Endothelial cell of umbilical vein (primary cell): ENCODE measurements at regions not wholly inside any gene's neighbourhood (a gene's known extent, or its start where the extent isn't known, plus 50 kb on each side); places are given as distances from the start of the nearest gene placed in this dataset.

Experiments used
- BruUV-seq: library from RNA; stranded (reverse); fragments of 400-500 nt; replicated peaks from 2 replicates; lab custom pipeline; 2021; lab: Mats Ljungman, UMichigan
- CTCF ChIA-PET: fragments of 300-600, 350-600 bp; sonication (Branson Sonifier 250); formaldehyde crosslinking; loops from one replicate; lab custom pipeline; 2021; ENCODE audit warnings: antibody characterized with exemption, inconsistent platforms; lab: Charles Lee
- POLR2A ChIA-PET: fragments of 300-600, 350-600 bp; sonication (Branson Sonifier 250); formaldehyde crosslinking; loops from one replicate; lab custom pipeline; 2021; ENCODE audit warnings: antibody characterized with exemption, inconsistent platforms; lab: Charles Lee
- DNase-seq: peaks from one replicate; pipeline ENCODE4 v3.0.0-alpha.2; 2011; ENCODE audit warnings: low read depth, low spot score
- FAIRE-seq: peaks from 2 replicates; lab custom pipeline; 2011; peaks lifted over from hg19 to GRCh38; lab: Jason Lieb, UNC
- H2AFZ ChIP-seq: 2 replicates; pipeline ENCODE4 v1.6.0; 2012; ENCODE audit warnings: low read depth, low read length, control low read depth, inconsistent platforms
- H3K27ac ChIP-seq: 2 replicates; pipeline ENCODE4 v1.5.1; 2011; ENCODE audit warnings: low read depth, mild to moderate bottlenecking, control low read depth, low read length, moderate library complexity; ENCODE audit not compliant: insufficient read depth
- H3K27me3 ChIP-seq, 2 experiments: 2 replicates each; pipeline versions ENCODE4 v1.6.0 to v1.6.1; 2011; ENCODE audit warnings: low read length in 2 of 2, mixed read lengths in 1 of 2; ENCODE audit not compliant: control insufficient read depth in 2 of 2, insufficient read depth in 2 of 2
- H3K36me3 ChIP-seq, 2 experiments: 2 replicates in 1 of 2; 3 replicates in 1 of 2; pipeline ENCODE4 v1.5.1; 2011; ENCODE audit warnings: low read length in 2 of 2, mild to moderate bottlenecking in 1 of 2, moderate library complexity in 1 of 2; ENCODE audit not compliant: control insufficient read depth in 2 of 2, insufficient read depth in 2 of 2; ENCODE audit errors: extremely low read depth in 1 of 2
- H3K4me1 ChIP-seq: 3 replicates; pipeline ENCODE4 v1.5.1; 2011; ENCODE audit warnings: mild to moderate bottlenecking, low read length; ENCODE audit not compliant: control insufficient read depth, insufficient read depth; ENCODE audit errors: extremely low read depth
- H3K4me2 ChIP-seq: 2 replicates; pipeline ENCODE4 v1.6.1; 2011; ENCODE audit warnings: low read length, control low read depth, mixed read lengths; ENCODE audit not compliant: insufficient read depth
- H3K4me3 ChIP-seq, 3 experiments: fragments of 200-600 bp in 1 of 3; sonication (generic), shearing (Covaris generic) in 1 of 3; replicated peaks in 1 of 3; 2 replicates each; pipeline ENCODE4 v1.5.1; 2011 to 2016; ENCODE audit warnings: control low read depth in 3 of 3, low read length in 3 of 3, mild to moderate bottlenecking in 2 of 3, inconsistent platforms in 1 of 3, low read depth in 1 of 3, moderate library complexity in 1 of 3; ENCODE audit not compliant: insufficient read depth in 1 of 3
- H3K79me2 ChIP-seq: 2 replicates; pipeline ENCODE4 v1.6.0; 2012; ENCODE audit warnings: low read length, inconsistent platforms; ENCODE audit not compliant: control insufficient read depth, insufficient read depth
- H3K9ac ChIP-seq: replicated peaks from 2 replicates; pipeline ENCODE3; 2011; ENCODE audit warnings: low read length, control low read depth; ENCODE audit not compliant: insufficient read depth; ENCODE audit errors: extremely low read depth
- H3K9me1 ChIP-seq: replicated peaks from 3 replicates; pipeline ENCODE4 v1.6.0; 2011; ENCODE audit warnings: mild to moderate bottlenecking, low read length; ENCODE audit not compliant: control insufficient read depth, insufficient read depth; ENCODE audit errors: extremely low read depth
- H3K9me3 ChIP-seq: replicated peaks from 2 replicates; pipeline ENCODE4 v1.5.1; 2012; ENCODE audit warnings: low read length, inconsistent platforms; ENCODE audit not compliant: control insufficient read depth, insufficient read depth
- H4K20me1 ChIP-seq: replicated peaks from 2 replicates; pipeline ENCODE3; 2011; ENCODE audit warnings: mild to moderate bottlenecking, low read length; ENCODE audit not compliant: control insufficient read depth, insufficient read depth; ENCODE audit errors: extremely low read depth
- EZH2 ChIP-seq: IDR thresholded peaks from 2 replicates; pipeline ENCODE4 v1.6.1; 2012; ENCODE audit warnings: borderline replicate concordance, low read depth, mild to moderate bottlenecking, moderate library complexity, low read length, inconsistent platforms; ENCODE audit not compliant: severe bottlenecking
- FOS ChIP-seq: IDR thresholded peaks from 2 replicates; pipeline ENCODE4 v1.6.1; 2011; ENCODE audit warnings: mild to moderate bottlenecking, low read length, moderate library complexity, borderline replicate concordance; ENCODE audit not compliant: insufficient read depth
- GATA2 ChIP-seq: IDR thresholded peaks from 2 replicates; pipeline ENCODE4 v1.7.0; 2011; ENCODE audit warnings: low read depth, mild to moderate bottlenecking, moderate library complexity, mixed read lengths, low read length; ENCODE audit not compliant: insufficient read length, insufficient read depth
- JUN ChIP-seq: IDR thresholded peaks from 2 replicates; pipeline ENCODE4 v1.6.1; 2011; ENCODE audit warnings: borderline replicate concordance, low read depth; ENCODE audit not compliant: insufficient read length, insufficient read depth
- MYC ChIP-seq: IDR thresholded peaks from one replicate; pipeline ENCODE4 v1.6.1; 2011; ENCODE audit warnings: mild to moderate bottlenecking, low read depth, low read length
- POLR2A ChIP-seq: IDR thresholded peaks from 2 replicates; pipeline ENCODE4 v1.6.1; 2012; ENCODE audit warnings: low read depth, mild to moderate bottlenecking, control low read depth, low read length
- POLR2AphosphoS5 ChIP-seq: IDR thresholded peaks from 2 replicates; pipeline ENCODE4 v1.6.1; 2012; ENCODE audit warnings: low read depth, mild to moderate bottlenecking, control low read depth, low read length, moderate library complexity; ENCODE audit not compliant: insufficient read depth
- dilution Hi-C: fragments of 300-500 bp; cut with MboI; formaldehyde crosslinking; loops from one replicate; pipeline ENCODE4 v1.15.0; 2019; ENCODE audit warnings: low sequenced_read_pairs; ENCODE audit not compliant: extremely low pct_ligation_motif_present
- intact Hi-C: fragments of 100-400 bp; cut with micrococcal nuclease; formaldehyde crosslinking; loops from one replicate; pipeline ENCODE4 v1.10.0; 2022
- TF ChIP-seq, protein P1 (sequence below): IDR thresholded peaks from 2 replicates; pipeline ENCODE4 v1.6.1; 2011; ENCODE audit not compliant: insufficient read depth, insufficient read length
- TF ChIP-seq, protein P2 (sequence below), 2 donors: IDR thresholded peaks; 1 replicate in 1 of 2; 2 replicates in 1 of 2; pipeline ENCODE4 v1.5.1; 2011; ENCODE audit warnings: low read length in 2 of 2, mild to moderate bottlenecking in 2 of 2, moderate library complexity in 2 of 2, control low read depth in 1 of 2, inconsistent platforms in 1 of 2, low read depth in 1 of 2; ENCODE audit not compliant: insufficient read depth in 1 of 2; ENCODE audit errors: extremely low read depth in 1 of 2

DNA sequence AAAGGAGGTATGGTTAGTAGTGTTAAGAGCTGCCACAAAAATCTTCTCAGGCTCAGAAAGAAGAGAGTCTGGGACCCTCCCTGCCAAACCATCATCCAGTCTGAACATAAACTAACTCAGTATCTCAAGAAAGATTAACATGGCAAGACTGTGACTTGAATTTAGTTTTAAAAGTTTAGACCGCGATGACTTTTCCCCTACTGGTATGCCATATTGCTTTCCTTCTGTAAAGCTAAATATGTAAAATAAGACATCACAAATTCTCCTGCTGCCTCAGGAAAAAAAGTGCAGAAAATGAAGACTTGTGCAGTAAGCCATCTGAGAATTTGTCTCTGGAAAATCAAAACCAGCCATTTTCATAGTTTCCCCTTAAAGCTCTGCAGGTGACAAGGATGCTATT lies 85.2 kb upstream of the STARD4 start:
- H3K9me1 ChIP-seq = no peaks in the 10 kb centered on the region
- BruUV-seq = no TSS peak
- H3K4me1 ChIP-seq = no peaks in the 10 kb centered on the region
- H2AFZ ChIP-seq = no peak overlapping the region
- H3K79me2 ChIP-seq = no peaks in the 10 kb centered on the region
- H3K4me2 ChIP-seq = no peak overlapping the region
- ChIA-PET CTCF (interaction anchor here (1.0 to 1.1 kb wide), 2 partner anchors 13 to 70 kb away, joined by 3 to 4 read pairs; no protein-coding TSS in a partner anchor), POLR2A (no interaction called here)
- FAIRE-seq (no peak), DNase-seq (no peak)
- TF ChIP-seq, protein P1, sequence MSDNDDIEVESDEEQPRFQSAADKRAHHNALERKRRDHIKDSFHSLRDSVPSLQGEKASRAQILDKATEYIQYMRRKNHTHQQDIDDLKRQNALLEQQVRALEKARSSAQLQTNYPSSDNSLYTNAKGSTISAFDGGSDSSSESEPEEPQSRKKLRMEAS = no peak
- TF ChIP-seq, protein P2, sequence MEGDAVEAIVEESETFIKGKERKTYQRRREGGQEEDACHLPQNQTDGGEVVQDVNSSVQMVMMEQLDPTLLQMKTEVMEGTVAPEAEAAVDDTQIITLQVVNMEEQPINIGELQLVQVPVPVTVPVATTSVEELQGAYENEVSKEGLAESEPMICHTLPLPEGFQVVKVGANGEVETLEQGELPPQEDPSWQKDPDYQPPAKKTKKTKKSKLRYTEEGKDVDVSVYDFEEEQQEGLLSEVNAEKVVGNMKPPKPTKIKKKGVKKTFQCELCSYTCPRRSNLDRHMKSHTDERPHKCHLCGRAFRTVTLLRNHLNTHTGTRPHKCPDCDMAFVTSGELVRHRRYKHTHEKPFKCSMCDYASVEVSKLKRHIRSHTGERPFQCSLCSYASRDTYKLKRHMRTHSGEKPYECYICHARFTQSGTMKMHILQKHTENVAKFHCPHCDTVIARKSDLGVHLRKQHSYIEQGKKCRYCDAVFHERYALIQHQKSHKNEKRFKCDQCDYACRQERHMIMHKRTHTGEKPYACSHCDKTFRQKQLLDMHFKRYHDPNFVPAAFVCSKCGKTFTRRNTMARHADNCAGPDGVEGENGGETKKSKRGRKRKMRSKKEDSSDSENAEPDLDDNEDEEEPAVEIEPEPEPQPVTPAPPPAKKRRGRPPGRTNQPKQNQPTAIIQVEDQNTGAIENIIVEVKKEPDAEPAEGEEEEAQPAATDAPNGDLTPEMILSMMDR (IDR thresholded peaks at IDR 0.05; ENCODE audit: extremely low read depth in 1 of 2, insufficient read depth in 1 of 2, low read depth in 1 of 2, low read length in 2 of 2) = no peak
- TF ChIP-seq FOS (no peak), POLR2A (no peak), EZH2 (no peak), POLR2AphosphoS5 (no peak), JUN (no peak), MYC (no peak), GATA2 (no peak)
- no peaks in the 10 kb centered on the region for H4K20me1 ChIP-seq
- H3K27me3 ChIP-seq = no peaks in the 10 kb centered on the region
- no peaks in the 10 kb centered on the region for H3K36me3 ChIP-seq
- no peak overlapping the region for H3K27ac ChIP-seq
- no peak overlapping the region for H3K4me3 ChIP-seq
- dilution Hi-C loops = no loop called here
- intact Hi-C loops = no loop called here
- no peaks in the 10 kb centered on the region for H3K9me3 ChIP-seq
- H3K9ac ChIP-seq = no peak overlapping the region
